GM04503 (cell line): ENCODE measurements at regions not wholly inside any gene's neighbourhood (a gene's known extent, or its start where the extent isn't known, plus 50 kb on each side); places are given as distances from the start of the nearest gene placed in this dataset.
"Not testable (repeated sequence)": the region's sequence is repeated elsewhere in the genome, so short reads cannot be mapped to it uniquely, and the experiment has no call there.

Experiments
- DNase-seq: peaks from one replicate; pipeline ENCODE4 v3.0.0-alpha.2; 2012; ENCODE audit warnings: low read depth

DNA sequence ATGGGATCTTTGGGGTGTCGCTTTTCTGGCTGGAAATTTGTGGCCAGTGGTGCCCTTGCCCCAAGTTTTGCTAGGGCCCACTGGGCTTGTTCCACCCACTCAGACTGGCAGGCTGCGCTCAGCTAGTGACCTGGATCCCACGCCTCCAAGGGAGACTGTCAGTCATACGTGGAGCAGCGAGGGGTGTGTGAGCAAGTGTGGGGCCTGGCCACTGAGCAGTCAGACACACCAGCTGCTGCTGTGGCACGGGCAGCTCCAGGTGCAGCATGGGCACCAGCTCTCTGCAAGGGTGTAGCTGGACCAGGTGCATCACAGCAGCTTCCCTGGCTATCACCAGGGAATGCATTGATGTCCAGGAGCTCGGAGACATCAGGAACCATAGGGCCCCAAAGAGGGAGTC, 327.0 kb downstream of the NR4A2 start:
- no peak for DNase-seq

DNA sequence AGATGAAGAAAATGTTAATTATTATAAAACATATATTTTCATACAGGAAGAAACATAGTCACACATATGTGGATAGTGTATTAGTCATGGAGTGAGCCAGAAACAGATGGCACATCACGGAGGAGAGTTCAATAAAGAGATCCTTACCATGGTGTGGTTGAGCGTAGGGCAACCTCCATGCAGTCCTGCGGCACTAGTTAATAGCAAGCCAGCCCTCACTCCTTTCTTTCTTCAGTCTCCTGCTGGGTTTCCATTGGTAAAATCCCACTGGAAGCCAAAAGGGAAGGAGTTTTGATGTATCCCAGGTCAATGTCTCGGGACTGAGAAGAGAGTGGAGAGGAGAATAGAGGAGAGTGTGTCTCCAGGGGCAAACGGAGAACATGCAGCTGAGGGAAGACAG, 328.1 kb downstream of the NR4A2 start:
- DNase-seq = no peak

DNA sequence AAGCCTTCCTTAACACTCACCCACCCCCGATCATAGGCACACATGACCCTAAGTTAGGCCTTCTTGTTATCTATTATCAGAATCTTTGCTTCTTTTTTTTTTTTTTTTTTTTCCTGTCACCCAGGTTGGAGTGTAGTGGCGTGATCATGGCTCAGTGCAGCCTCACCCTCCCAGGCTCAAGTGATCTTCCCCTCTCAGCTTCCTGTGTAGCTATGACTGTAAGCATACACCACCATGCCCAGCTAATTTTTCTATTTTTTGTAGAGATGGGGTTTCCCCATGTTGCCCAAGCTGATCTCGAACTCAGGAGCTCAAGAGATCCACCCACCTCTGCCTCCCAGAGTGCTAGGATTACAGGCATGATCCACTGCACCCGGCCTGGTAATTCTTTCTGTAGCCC, 328.7 kb downstream of the NR4A2 start:
- no peak for DNase-seq

DNA sequence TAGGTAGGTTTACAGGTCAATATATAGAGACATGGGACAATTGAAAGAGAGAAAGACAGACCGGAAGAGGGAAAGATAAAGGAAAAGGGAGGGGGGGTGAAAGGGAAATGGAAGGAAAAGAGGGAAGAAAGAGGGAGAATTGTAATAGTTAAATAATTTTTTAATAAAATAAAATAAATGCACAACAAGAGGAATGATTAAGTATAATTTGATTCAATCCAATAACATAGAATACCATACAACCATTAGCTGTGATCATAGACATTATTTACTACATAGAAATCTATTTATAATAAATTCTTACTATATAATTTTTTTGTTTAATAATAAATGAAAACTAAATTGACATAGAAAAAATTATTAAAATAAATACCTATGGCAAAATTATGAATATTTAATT, 330.7 kb downstream of the NR4A2 start:
- DNase-seq = no peak

DNA sequence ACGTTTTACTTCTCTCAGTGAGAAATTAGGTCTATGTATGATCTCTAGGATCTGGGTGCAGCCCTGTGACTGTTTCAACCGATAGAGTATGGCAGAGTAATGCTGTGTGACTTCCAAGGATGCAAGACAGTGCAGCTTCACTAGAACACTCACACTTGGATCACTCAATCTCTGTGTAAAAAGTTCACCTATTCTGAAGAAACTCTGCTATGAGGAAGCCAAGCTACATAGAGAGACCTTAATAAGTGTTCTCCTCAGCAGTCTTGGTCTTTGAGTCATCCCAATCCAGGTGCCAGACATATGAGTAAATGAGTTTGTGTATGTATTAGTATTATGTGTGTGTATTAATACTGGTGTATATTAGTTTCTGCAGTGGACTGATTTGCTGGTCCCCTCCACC, 335.0 kb downstream of the NR4A2 start:
- DNase-seq = no peak

DNA sequence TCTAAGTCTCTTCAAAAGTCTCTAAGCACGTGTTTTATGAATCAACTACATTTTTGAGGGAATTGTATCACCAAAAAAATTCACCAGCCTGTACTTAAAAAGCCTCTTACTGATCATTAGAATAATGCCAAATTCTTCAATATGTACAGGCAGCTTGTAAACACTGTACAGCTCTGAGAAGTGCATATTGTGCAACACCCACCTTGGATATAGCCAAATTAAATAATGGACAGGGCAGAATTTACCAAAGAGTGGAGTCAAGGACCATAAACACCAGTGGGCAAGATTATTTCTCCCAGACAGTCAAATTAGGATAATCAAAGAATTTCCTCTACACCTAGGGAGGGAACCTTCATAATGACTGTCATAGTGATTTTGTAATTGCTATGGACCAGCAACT, 338.2 kb downstream of the NR4A2 start:
- no peak for DNase-seq

DNA sequence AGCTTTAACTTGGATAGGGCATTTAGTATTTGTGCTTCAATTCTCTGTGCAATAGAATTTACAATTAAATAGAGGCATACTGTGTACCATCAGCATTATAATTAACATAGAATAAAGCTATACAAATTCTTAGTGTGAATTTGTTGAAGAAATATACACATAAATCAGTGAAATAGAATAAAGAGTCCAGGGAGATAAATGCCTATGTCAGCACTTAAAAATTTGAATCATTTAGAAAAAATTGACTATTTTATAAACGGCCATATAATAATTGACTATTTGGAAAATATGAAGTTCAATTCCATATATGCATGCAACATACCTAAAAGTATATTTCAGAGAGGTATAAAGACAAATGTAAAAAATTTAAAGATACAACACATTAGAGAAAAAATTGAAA, 348.7 kb downstream of the NR4A2 start:
- no peak for DNase-seq

DNA sequence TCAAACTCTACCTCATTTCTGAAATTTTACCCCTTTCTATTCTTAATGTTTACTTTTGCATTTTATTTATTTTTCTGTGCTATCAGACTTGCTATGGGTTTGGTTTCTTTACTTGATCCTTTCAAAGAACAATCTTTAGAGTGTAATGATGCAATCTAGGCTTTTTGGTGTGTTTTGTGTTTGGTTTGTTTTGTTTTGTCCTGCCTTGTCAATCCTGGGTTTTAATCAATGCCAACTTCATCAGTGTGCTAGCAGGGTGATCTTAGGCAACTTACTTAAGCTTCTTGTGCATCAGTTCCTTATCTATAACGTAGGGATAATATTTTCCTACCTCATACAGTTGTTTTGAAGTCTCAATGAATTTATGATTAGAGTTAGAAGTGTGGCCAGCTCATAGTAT, 350.4 kb downstream of the NR4A2 start:
- no peak for DNase-seq

DNA sequence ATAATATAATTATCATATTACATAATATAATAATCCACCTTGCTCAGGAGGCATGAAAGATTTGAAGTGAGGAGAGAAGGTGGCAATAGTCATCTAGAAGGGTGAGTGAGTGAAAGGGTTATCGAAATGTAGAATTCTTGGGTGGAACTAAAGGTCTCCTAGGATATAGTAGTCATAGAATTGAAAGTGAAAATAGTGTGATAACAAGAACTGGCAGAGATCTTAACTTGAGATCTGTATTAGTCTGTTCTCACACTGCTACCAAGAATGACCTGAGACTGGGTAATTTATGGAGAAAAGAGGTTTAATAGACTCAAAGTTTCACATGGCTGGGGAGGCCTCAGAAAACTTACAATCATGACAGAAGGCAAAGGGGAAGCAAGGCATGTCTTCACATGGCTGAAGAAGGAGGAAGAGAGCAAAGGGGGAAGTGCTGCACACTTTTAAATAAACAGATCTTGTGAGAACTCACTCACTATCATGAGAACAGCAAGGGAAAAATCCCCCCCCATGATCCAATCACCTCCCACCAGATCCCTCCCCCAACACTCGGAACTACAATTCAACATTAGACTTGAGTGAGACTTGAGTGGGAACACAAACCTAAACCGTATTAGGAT, 351.5 kb downstream of the NR4A2 start:
- DNase-seq = no peak

DNA sequence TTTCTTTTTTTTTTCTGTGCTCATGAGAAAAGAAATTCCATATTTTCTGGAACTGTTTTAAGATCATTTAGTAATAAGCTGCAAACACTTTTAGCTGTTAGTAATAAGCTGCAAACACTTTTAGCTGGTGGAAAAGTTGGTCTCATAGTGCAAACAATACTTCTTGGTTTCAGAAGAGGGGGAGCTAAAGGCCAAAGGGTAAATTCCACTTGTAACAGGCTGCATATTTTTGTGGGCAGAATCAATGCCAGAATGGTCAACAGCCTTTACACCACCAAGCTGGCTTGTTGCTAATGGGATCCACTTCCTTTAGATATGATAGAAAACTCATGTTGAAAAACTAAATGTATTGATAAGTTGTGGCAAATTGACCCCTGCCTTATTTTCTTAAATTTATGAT, 356.8 kb downstream of the NR4A2 start:
- no peak for DNase-seq

DNA sequence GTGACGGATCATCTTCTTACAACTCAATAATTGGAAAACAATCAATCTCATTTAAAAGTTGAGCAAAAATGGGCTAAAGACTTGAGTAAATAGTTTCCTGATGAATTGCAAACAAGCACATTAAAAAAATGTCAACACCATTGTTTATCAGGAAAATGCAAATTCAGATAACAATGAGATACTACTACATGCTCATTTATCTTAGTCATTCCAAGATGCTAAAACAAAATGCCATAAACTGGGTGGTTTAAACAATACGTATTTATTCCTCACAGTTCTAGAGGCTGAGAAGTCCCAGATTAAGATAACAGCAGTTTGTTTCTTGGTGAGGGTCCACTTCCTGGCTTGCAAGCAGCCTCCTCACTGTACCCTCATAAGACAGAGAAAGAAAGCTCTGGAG, 359.6 kb downstream of the NR4A2 start:
- no peak for DNase-seq

DNA sequence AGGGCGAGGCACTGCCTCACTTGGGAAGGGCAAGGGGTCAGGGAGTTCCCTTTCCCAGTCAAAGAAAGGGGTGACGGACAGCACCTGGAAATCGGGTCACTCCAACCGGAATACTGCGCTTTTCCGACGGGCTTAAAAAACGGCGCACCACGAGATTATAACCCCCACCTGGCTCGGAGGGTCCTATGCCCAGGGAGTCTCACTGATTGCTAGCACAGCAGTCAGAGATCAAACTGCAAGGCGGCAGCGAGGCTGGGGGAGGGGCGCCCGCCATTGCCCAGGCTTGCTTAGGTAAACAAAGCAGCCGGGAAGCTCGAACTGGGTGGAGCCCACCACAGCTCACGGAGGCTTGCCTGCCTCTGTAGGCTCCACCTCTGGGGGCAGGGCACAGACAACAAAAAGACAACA, 366.5 kb downstream of the NR4A2 start:
- not testable (repeated sequence) for DNase-seq

DNA sequence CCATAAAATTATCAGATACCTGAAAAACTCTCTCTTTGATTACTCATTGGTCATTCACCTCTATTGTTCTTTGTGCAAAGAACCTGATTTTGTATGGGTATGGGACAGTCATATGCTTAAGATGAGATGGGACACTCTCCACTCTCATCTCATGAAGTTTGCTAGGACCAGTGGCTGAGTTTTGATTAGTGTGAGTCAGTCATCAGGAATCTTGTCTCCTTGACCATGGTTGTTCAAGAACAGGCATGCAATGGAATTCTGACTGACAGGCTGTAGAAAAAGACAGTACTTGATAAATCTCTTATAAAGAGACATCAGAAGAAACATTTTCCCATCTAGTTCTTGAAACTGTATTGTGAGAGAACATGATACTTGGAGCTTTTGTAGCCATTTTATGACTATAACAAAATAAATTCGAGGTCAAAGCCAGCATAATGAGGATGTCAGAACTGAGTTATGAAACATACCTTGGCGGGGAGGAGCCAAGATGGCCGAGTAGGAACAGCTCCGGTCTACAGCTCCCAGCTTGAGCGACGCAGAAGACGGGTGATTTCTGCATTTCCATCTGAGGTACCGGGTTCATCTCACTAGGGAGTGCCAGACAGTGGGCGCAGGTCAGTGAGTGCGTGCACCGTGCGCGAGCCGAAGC, 367.0 kb downstream of the NR4A2 start:
- no peak for DNase-seq

DNA sequence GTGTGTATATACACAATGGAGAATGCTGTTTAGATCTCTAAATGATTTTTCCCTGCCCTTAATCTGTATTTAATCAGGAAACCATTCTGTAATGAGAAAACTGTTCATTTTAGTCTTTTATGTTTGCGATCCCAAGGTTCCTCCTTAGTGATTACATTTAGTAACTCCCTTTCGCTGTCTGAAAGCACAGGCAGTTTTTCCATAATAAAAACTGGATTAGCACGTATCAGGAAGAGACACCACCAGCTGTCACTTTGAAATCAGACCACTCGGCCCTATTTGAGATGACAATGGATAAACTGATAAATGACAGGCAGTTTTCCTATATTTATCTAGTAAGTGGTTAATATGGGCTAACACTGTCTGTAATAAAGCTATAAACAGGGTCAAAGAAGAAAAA, 370.9 kb downstream of the NR4A2 start:
- no peak for DNase-seq

DNA sequence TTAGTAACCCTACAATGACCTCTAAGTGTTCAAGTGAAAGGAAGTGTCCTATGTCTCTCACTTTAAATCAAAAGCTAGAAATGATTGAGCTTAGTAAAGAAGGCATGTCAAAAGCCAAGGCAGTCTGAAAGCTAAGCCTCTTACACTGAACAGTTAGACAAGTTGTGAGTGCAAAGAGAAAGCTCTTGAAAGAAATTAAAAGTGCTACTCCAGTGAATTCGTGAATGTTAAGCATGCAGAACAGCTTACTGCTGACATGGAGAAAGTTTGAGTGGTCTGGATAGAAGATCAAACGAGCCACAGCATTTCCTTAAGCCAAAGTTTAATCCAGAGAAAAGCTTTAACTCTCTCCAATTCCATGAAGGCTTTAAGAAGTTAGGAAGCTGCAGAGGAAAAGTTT, 373.7 kb downstream of the NR4A2 start:
- DNase-seq = no peak

DNA sequence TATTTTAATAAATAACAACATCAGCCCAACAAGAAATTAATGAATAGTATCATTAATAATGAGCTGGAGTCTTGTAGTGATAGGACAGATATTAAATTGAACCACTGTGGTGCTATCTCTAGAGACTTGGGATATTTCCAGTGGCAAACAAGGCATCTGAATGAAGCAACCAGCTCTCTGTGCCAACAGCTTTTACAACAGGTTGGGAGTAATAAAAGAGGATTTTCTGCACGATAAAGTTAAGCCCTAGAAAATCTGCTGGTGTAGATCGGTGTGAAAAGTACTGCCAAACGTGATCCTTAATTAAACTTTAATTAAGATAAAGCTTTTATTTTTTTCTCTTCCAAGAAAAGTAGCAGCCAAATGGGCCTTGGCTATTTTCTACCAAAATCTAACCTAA, 385.5 kb downstream of the NR4A2 start:
- DNase-seq = no peak

DNA sequence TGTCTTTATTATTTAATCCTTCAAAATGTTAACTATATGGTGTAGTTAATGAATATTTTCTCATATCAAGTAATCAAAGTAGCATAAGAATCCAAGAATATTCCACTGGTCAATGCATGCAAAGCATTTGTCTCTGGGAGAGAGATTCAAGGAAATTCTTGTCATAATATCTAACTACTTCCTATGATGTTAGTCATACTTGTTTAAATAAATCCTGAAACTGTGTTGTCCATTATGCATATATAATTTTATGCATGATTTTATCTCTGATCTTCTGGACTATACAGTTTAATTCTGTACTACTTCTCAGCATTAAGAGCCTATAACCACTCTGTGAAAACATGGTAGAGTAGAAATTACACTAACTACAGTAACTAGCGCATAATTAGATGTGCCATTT, 388.3 kb downstream of the NR4A2 start:
- DNase-seq = no peak

DNA sequence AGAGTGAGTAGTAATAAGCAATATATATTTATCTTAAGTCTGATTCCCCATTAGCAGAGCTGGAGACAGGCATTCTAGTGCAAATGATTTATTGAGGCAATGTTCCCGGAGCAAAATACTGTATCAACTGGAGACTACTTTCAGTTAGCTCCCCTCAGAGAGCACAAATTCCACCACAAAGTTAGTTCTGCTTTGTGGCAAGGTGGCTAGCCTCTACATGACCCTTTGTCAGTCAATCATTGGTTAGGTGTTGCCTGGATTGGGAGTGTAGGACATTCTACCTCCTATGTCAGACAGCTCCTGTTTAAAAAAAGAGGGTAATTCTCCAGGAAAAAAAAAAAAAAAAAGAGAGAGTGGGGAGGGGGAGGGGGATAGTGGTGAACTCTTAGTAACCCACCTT, 402.2 kb downstream of the NR4A2 start:
- no peak for DNase-seq

DNA sequence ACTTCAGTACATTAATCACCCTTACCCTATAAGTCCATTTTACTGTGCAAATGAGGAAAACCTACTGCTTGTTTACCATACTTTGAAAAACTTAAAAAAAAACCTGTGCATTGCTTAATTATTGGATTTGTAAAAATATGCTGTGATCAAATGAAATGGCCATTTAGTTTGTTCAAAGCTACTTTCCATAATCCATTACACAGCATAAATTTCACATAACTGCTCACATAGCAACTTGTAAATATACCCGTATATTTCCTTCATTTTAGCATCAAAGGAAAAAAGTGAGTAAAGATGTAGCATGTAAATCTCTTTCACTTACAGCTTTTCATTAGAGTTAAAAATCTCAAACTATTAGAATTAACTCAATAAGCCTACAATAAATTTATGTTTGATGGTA, 415.1 kb downstream of the NR4A2 start:
- DNase-seq = no peak

DNA sequence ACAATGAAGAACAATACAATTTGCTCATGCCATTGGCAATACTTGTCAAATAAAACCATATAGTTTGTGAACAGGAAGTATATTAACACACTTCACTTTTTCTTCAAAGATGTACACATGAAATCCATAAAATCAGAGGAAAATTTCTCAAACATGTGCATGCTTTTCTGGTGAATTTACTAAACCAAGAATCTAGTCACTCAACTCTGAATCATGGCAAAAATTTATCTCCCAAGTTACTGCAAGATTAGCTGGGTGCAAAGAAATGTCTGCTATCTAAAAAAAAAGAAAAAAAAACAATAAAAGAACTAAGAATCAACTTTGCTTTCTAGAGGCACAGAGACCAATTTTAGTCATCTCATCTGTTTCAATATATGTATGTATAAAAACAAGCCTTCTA, 419.2 kb downstream of the NR4A2 start:
- DNase-seq = no peak

DNA sequence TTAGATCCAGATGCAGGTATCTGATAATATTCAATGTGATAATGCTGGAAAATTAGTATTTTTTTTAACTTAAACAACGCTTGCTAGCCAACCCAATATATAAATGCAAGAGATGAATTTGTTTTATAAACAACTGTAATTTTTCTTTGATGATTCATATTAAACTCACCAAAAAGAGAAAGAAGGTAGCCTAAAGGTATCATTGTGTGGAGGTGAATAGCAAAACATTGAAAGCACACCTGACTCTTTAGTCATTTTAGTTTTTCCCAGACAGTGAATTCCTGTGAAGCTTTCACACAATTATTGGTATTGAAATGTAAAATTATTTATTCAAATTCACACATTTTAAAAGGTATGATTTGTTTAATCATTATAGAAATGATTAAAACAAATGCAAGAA, 424.0 kb downstream of the NR4A2 start:
- DNase-seq = no peak

DNA sequence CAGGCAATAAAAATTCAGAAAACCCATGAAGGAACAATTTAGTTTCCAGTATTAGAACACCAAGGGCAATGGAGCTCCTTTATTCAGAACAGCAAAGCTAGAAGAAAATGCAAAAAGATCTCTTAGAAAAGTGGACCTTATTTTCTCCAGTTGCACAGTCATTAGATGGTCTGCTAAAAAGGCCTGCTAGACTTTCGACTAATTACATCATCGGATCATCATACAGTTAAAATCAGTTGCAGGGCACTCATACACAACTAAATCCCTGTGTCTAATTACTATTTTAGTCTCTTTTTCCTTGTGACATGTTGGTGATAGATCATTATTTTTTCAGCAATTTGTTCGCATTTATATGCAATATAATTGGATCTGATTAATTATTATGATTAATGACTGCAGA, 425.3 kb downstream of the NR4A2 start:
- DNase-seq = no peak

DNA sequence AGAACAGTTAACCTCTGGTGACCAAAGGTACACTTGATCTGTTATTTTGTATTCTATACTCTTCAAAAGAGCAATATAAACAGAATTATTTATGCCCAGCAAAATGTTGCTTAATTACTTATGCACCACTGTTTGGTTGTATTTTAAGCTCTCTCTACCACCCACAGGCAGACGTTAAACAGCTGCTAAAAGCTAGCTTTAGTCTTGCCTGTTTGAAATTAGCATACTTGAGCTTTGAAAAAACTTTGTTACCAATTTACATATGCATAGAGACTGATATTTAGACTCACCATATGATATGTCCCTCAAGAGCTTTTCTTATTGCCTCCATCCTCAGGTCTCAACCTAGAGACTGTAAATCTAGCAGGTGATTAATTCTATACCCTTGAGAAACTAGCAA, 426.9 kb downstream of the NR4A2 start:
- no peak for DNase-seq

DNA sequence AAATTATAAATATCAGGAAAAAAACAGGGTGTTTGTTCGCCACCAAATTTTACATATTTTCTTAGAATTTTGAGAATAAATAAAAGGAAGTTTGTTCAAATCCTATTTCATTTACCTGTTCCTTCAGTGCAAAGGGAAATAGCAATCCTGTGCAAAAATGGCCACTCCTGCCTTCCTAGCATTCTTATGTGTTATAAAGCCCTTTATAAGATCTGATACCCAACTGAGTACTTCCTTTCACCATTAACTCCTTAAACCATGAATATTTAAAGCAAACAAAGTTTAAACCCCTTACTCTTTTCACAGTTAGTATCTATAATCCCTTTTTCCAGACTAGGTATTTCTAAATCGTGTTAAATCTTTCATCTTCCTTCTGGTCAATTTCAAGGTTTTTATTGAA, 427.8 kb downstream of the NR4A2 start:
- DNase-seq = no peak

DNA sequence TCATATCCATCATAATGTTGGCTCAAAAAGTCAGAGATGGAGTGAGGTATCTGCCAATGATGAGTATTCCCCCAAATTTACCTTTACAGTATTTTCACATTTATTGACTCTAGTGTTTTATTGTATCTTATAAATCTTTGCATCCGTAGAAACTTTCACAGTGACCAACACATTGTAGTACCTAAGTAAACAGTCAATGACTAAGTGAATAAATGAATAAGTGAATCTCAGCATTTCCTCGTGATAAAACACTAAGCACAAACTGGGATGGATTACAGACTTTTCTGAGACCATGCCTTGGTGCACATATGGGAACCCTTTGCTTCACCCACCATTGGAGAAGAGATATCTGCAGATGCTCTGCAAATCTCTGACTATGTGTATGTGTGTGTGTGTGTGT, 429.9 kb downstream of the NR4A2 start:
- no peak for DNase-seq
